ENCODE measurements at regions not wholly inside any gene's neighbourhood (a gene's known extent, or its start where the extent isn't known, plus 50 kb on each side); places are given as distances from the start of the nearest gene placed in this dataset.

DNA sequence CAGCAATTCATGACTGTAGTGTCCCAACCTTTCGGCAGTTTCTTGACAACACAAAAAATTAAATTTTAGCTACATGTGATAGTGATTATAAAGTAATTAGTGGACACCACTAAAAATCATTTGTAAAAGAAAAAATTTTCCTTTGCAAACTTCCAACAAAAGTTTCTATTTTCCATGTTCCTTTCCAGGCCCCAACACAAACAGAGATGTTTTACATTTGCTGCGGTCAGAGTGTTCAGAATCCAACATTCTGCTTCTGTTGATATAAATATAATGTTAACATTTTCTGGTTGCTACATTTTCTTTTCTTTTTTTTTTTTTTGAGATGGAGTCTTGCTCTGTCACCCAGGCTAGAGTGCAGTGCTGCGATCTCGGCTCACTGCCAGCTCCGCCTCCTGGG lies 54.9 kb upstream of the WLS start:
- no peak overlapping the region for H3K4me3 ChIP-seq (ENCODE audit: low read length)
- no peak for DNase-seq (ENCODE audit: low read depth)
- TF ChIP-seq, protein P1, sequence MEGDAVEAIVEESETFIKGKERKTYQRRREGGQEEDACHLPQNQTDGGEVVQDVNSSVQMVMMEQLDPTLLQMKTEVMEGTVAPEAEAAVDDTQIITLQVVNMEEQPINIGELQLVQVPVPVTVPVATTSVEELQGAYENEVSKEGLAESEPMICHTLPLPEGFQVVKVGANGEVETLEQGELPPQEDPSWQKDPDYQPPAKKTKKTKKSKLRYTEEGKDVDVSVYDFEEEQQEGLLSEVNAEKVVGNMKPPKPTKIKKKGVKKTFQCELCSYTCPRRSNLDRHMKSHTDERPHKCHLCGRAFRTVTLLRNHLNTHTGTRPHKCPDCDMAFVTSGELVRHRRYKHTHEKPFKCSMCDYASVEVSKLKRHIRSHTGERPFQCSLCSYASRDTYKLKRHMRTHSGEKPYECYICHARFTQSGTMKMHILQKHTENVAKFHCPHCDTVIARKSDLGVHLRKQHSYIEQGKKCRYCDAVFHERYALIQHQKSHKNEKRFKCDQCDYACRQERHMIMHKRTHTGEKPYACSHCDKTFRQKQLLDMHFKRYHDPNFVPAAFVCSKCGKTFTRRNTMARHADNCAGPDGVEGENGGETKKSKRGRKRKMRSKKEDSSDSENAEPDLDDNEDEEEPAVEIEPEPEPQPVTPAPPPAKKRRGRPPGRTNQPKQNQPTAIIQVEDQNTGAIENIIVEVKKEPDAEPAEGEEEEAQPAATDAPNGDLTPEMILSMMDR (IDR thresholded peaks at IDR 0.05; ENCODE audit: insufficient read depth, low read depth, low read length, missing control alignments): no peak

DNA sequence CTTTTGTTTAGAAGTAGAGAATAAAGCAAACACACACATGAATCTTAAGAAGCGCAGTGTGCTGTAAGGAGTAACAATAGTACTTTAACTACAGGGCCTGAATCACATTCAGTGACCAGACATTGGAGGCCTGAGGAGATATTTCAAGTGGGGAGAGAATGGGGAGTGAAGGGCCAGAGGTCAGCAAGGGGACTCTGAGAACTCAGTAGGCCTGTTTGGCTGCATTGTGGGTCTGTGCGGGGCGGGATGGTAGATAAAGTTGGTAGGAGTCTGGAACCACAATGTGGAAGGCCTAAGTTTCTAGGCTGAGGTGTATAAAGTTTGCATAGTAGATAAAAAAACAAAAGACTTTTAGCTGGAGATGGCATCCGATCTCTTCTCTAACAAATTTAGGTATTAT lies 52.7 kb upstream of the WLS start:
- no peak for DNase-seq (ENCODE audit: low read depth)
- TF ChIP-seq, protein P1 (IDR thresholded peaks at IDR 0.05; ENCODE audit: insufficient read depth, low read depth, low read length, missing control alignments): no peak
- H3K4me3 ChIP-seq (ENCODE audit: low read length): no peak overlapping the region

DNA sequence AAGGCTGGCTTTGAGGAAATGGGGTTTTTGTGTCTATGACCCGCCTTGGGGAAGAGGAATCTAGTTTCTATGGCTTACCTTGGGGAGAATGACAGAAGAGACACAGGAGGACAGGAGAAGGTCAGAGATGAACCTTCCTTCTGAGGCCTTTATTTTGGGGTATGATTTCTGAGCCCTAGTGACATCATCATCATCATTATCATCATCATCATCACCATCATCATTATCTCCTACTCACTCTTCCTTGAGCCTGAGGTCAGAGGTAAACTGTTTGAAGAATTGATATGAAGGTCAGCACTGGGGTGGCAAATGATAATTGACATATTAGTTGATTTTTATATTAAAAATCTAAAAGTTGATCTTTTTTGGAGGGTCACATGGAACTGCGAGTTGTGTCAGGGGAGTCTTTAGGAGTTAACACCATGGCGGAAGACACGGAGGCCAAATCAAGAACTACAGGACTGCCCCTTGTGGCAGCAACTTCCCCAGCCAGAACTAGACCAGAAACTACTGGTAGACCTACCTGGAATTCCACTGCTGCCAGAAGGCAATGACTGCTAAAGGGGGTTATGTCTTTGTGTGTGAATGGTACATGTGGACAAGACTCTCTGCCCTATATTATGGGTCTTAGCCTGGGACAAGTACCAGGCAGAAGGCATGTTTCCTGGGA lies 49.8 kb upstream of the WLS start:
- DNase-seq (ENCODE audit: low read depth): no peak
- TF ChIP-seq, protein P1 (IDR thresholded peaks at IDR 0.05; ENCODE audit: insufficient read depth, low read depth, low read length, missing control alignments): peak; percentile 12

More for the DNA sequence above, 49.8 kb upstream of the WLS start:
- H3K4me3 ChIP-seq (ENCODE audit: low read length): no peak overlapping the region
